Kidney tubule cell (primary cell): ENCODE measurements at regions not wholly inside any gene's neighbourhood (a gene's known extent, or its start where the extent isn't known, plus 50 kb on each side); places are given as distances from the start of the nearest gene placed in this dataset.
A peak's percentile ranks its signal among the peaks of the same experiment; 100 is the strongest.
"Not testable (repeated sequence)": the region's sequence is repeated elsewhere in the genome, so short reads cannot be mapped to it uniquely, and the experiment has no call there.

Experiments used
- DNase-seq: peaks from one replicate; pipeline ENCODE4 v3.0.0-alpha.2; 2018; ENCODE audit warnings: low spot score

DNA sequence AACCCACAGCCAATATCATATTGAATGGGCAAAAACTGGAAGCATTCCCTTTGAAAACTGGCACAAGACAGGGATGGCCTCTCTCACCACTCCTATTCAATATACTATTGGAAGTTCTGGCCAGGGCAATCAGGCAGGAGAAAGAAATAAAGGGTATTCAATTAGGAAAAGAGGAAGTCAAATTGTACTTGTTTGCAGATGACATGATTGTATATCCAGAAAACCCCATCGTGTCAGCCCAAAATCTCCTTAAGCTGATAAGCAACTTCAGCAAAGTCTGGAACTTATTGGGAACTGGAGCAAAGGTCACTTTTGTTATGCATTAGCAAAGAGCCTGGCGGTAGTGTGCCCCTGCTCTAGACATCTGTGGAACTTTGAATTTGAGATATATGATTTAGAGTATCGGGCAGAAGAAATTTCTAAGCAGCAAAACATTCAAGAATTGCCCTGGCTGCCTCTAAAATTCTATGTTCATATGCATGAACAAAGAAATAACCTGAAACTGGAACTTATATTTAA, 53.4 kb upstream of the PSMA1 start:
- DNase-seq = not testable (repeated sequence)

DNA sequence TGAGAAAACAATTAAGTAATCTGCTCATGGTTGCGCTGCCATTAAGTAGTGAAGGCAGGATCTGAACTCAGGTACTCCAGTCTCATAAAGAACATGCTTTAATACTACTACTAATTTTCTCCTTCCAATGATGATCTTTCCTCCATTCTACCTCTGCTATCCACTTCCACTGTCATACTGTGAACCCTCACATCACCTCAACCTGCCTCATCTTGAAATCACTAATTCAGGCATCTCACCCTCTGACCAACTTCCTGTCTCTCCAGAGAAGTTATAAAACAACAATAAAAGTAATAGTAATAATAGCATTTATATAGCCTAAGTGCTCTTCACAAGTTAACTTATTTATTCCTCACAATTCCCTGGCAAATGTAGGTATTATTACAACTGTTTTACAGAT, 57.1 kb upstream of the PSMA1 start:
- no peak for DNase-seq

DNA sequence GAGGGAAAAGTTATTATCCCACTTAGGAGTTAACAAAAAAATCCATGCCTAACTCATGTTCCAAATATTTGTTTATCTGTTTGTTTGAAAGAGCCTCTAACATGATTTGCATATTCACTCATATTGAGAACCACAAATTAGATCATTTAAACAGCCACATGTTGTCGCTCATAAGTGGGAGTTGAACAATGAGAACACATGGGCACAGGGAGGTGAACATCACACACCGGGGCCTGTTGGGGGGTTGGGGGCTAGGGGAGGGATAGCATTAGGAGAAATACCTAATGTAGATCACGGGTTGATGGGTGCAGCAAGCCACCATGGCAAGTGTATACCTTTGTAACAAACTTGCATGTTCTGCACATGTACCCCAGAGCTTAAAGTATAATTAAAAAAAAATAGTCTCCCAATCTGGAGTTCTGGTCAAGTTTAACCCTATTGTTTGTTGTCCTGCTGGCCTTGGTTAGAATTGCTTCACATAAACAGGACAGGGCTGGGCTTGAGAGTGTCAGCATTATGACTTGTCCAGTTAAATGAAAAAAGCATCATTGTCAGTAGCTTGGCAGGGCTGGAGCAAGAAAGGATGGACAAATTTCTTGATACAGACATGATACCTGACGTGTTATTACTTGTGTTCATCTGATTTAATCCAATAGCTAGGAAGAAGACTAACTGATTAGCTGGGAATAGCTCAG, 57.8 kb upstream of the PSMA1 start:
- no peak for DNase-seq

DNA sequence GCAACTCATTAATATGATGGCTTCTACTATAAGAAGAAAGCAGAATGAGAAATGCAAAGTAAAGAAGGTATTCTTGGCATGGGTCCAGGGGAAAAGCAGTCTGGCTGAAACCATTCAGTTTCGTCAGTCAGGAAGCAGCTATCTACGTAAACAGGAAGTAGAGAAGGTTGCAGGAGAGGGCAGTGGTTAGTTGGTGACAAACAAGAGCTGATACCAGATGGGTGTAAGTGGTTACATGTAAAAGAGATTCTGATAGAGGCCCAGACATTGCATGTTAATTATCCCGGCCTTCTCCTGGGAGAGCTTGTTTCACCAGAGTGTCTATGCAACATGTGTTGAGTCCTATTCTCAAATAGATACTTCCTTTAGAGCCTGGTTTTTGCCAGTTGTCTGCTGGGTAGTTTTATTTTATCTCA, 58.4 kb upstream of the PSMA1 start:
- peak; percentile 61 for DNase-seq

DNA sequence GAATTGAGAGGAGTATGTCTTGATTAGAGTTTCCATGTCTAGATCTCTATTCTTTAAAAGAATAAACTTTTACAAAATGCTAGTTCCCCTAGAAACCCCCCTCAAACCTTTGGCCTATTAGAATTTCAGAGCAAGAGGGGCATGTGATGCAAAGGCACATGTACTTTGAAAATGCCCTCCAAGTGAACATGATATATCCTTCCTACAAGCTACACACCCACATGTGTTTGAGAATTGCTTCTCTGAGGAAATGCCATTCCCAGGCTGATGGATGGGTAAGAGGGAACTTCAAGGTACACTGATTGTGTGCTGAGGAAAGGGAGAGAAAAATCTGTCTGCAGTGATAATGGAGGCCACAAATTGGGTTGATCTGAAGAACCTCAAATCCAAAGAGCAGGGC, 59.5 kb upstream of the PSMA1 start:
- DNase-seq = no peak

DNA sequence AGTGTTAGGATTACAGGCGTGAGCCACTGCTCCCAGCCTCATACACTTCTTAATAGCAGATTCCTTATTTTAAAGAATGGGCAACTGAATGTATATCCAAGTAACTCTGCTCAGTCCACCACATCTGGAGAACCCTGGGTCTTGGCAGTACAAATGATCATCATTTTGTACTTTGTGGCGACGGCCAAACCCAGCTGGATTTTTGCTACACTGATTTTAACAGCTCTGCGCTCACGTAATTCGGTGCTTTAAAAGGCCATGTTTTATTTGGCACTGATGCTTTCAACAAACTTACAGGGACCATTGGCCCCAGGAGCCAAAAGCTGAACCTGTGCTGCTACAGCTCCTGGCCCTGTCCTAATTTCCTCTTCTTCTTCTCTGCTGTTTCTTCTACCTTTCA, 60.8 kb upstream of the PDE3B start:
- DNase-seq = no peak

DNA sequence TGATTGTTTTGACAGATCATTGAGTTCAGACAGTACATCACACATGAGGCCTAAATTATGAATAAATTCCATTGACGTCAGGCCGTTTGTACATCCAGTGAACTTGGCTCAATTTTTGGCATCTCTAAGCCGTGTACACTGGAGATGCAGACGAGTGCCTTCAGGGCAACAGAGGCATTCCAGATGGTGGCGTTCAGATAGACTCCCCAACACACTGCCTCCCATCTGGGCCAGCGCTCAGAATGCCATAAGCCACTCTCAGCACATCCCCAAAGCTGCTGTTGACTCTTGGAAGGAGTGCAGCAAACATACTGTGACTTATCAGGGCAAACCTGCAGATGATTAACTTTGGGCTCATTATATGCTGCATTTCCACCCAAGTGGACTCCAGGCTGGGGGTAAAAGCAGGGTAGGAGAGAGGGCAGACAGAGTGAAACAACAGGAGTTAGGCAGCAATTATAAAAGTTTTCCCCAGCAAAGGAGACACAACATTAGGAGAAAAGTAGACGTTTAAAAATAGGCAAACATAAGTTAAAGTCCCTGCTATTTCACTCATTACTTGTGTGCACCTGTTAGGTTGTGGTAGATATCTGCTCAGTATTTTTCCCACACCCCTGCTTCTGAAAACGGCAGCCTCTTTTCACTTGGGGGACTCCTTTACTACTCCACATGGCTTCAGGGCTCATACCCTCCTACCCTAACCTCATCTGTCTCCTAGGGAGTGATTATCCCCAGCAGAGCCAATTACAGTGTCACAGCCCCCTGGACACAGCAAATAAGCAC, 60.2 kb upstream of the PDE3B start:
- DNase-seq = peak; percentile 52

DNA sequence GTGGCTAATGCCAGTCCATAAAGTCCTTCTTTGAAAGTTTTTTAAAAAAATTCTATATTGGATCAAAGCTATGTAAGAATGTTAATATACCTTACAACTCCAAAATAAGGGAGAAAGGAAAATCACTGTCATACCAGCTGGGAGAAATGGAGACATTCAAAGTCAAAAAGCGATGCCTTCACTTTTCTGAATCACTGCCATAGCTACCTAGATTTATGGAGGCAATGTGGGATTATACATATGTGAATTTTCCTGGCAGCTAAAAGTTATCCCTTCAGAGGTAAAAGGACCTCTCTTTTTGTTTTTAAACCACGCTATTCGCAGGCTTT, 59.6 kb upstream of the PDE3B start:
- no peak for DNase-seq

DNA sequence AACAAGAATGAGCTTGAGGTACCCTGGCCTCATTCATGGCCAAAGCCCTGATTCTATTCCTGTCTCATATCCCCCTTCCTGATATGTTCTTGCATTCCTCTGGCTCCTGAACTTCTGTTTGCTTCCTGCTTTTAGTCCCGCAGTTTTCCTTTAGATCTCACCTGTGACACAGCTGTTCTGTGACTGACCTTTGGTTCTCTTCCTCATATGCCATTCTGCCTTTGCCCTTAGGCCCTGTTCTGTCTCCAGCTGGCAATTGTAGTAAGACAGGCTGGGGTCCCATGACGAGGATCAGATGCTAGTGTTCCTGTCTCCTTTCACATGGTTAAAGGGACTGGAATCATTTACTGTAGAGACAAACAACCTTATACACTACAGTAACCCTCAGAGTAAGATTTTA, 59.0 kb upstream of the PDE3B start:
- peak; percentile 21 for DNase-seq

DNA sequence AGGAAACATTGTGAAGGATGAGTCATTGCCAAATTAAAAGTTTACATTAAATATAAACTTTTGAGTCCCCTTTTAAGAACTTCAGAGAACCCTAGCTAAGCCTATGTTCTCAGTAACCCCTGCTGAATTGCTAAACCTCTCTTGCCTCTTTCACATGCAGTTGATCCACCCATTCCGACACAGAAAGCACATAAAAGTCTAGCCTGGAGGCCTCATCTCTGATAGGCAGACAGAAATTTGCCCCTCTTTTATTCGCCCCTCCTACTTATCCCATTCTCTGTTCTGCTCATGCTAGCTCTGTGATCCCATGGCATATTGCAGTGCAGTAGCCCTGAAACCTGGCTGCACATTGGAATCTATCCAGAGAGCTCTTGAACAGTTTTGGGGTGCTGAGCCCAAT, 58.2 kb upstream of the PDE3B start:
- DNase-seq = no peak

DNA sequence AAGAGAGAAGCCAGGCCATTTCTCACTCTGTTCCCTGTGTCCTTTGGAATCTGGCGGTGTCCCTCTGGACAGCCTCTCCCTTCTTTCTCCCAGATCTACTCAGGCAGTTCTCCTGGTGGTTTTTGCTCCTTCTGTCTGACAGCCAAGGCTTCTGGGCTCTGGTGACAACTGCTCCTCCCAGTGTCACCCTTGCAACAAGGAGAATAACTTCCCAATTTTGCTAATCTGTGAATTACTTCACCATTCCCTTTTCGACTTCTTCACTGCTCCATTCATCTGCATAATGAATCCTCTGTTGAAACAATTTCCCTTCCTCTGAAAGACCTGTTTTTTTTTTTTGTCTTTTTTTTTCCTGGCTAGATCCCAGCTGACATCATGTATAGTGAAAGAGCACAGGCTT, 56.3 kb upstream of the PDE3B start:
- no peak for DNase-seq

DNA sequence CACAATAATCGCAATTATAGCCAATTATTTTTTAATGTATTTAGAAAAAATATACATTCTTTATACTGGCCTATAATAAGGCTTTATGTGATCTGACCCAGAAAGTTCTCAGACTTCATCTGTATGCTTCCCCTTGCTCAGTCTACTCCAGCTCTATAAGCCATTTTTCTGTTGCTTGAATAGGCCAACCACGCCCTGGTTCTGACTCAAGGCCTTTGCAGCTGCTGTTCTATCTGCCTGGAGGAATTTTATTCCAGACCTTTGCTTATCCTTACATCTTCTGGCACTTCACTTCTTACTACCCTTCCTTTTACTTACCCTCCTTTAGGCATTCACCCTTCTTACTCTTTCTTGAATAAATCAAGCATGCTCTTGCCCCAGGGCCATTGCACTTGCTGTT, 54.9 kb upstream of the PDE3B start:
- no peak for DNase-seq

DNA sequence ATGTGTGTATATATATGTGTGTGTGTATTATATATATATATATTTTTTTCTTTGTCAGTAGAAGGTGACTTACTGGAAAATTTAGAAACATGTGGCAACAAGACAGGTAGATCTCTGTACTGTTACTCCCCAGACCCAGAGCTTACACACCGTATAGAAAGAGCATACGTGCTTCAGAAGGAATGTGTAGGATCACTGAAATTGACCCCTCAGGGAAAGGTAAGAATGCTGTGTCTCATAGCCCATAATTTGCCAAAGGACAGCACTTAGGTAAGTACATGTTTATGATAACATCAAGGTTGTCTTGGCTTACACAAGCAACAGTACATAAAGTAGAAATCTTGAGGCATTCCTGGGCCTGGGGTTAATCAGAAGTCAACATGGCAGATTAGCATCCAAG, 54.2 kb upstream of the PDE3B start:
- DNase-seq = no peak

DNA sequence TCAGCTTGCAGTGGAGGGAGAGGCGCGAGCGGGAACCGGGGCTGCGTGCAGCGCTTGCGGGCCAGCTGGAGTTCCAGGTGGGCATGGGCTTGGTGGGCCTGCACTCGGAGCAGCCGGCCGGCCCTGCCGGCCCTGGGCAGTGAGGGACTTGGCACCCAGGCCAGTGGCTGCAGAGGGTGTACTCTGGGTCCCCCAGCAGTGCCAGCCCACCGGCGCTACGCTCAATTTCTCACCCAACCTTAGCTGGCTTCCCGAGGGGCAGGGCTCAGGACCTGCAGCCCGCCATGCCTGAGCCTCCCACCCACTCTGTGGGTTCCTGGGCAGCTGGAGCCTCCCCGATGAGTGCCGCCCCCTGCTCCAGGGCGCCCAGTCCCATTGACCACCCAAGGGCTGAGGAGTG, 52.6 kb upstream of the PDE3B start:
- not testable (repeated sequence) for DNase-seq

DNA sequence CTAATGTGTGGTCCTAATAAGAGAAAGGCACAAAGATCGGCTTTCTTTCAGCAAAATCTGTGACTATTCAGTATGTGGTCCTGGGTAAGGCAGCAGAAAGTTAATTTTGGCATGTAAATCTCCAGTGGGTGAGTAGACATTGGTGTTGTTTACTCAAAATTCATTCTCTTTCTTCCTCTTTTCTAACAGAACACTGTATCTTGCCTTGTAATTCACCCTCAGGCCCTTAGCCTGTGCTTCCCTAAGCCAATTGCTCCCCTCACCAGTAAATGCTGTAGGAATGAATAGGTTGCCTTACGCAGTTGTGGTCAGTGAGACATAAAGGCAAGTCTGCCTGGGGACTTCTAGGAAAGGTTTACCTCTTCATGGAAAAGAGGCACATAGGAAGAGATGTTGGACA, 49.9 kb upstream of the PDE3B start:
- DNase-seq = no peak
